Dermis blood vessel endothelial cell (primary cell): ENCODE measurements at regions not wholly inside any gene's neighbourhood (a gene's known extent, or its start where the extent isn't known, plus 50 kb on each side); places are given as distances from the start of the nearest gene placed in this dataset.

Experiments used
- DNase-seq: peaks from one replicate; pipeline ENCODE4 v3.0.0; 2010

GRCh38 chr3:1552831-1553230, 460.0 kb downstream of the CNTN6 start:
- DNase-seq: no peak

GRCh38 chr3:1561427-1561826, 468.6 kb downstream of the CNTN6 start:
- DNase-seq: no peak

GRCh38 chr3:1571736-1572135, 478.9 kb downstream of the CNTN6 start:
- no peak for DNase-seq

- no peak for DNase-seq
Observed at GRCh38 chr3:1576047-1576446, 483.2 kb downstream of the CNTN6 start.

- DNase-seq: no peak
Observed at GRCh38 chr3:1578124-1578806, 485.4 kb downstream of the CNTN6 start.

- DNase-seq: no peak
Observed at GRCh38 chr3:1583044-1583443, 490.2 kb downstream of the CNTN6 start.

GRCh38 chr3:1587426-1587825, 494.6 kb downstream of the CNTN6 start:
- DNase-seq: no peak

- no peak for DNase-seq
Observed at GRCh38 chr3:1591327-1592028, 498.7 kb downstream of the CNTN6 start.

- no peak for DNase-seq
Observed at GRCh38 chr3:1594940-1595339, 502.1 kb downstream of the CNTN6 start.

GRCh38 chr3:1600206-1600605, 498.5 kb upstream of the CNTN4 start:
- no peak for DNase-seq

- no peak for DNase-seq
Observed at GRCh38 chr3:1600700-1601418, 497.8 kb upstream of the CNTN4 start.

GRCh38 chr3:1609416-1609815, 489.2 kb upstream of the CNTN4 start:
- no peak for DNase-seq

- no peak for DNase-seq
Observed at GRCh38 chr3:1611824-1612223, 486.8 kb upstream of the CNTN4 start.

GRCh38 chr3:1613962-1614361, 484.7 kb upstream of the CNTN4 start:
- no peak for DNase-seq

- DNase-seq: no peak
Observed at GRCh38 chr3:1616744-1617143, 481.9 kb upstream of the CNTN4 start.

GRCh38 chr3:1623896-1624295, 474.8 kb upstream of the CNTN4 start:
- no peak for DNase-seq

- no peak for DNase-seq
Observed at GRCh38 chr3:1632128-1632527, 466.5 kb upstream of the CNTN4 start.

GRCh38 chr3:1661839-1662238, 436.8 kb upstream of the CNTN4 start:
- no peak for DNase-seq

- DNase-seq: no peak
Observed at GRCh38 chr3:1664266-1664665, 434.4 kb upstream of the CNTN4 start.

- DNase-seq: no peak
Observed at GRCh38 chr3:1666865-1667264, 431.8 kb upstream of the CNTN4 start.

- DNase-seq: no peak
Observed at GRCh38 chr3:1677576-1678156, 421.0 kb upstream of the CNTN4 start.

GRCh38 chr3:1692428-1692827, 406.2 kb upstream of the CNTN4 start:
- no peak for DNase-seq

- DNase-seq: no peak
Observed at GRCh38 chr3:1693145-1693544, 405.5 kb upstream of the CNTN4 start.
